Loucy (cell line): ENCODE measurements at regions not wholly inside any gene's neighbourhood (a gene's known extent, or its start where the extent isn't known, plus 50 kb on each side); places are given as distances from the start of the nearest gene placed in this dataset.

ENCODE experiments used
- H2AFZ ChIP-seq: fragments of 200-600 bp; sonication (generic); 2 replicates; pipeline ENCODE4 v1.6.0; 2016; ENCODE audit warnings: antibody characterized with exemption, mild to moderate bottlenecking, low read length, moderate library complexity
- H3F3A ChIP-seq: fragments of 200-600 bp; 2 replicates; pipeline ENCODE4 v1.6.0; 2016; ENCODE audit warnings: antibody characterized with exemption, low read depth, mild to moderate bottlenecking
- H3K27me3 ChIP-seq: fragments of 200-600 bp; sonication (generic); 2 replicates; pipeline ENCODE4 v1.6.1; 2014; ENCODE audit warnings: low read length, mild to moderate bottlenecking; ENCODE audit not compliant: insufficient read depth, poor library complexity, severe bottlenecking
- H3K36me3 ChIP-seq: fragments of 200-600 bp; sonication (generic); 2 replicates; pipeline ENCODE4 v1.6.1; 2016; ENCODE audit warnings: low read length; ENCODE audit not compliant: insufficient read depth
- H3K4me1 ChIP-seq: fragments of 200-600 bp; sonication (generic); 2 replicates; pipeline ENCODE4 v1.5.1; 2014; ENCODE audit warnings: low read length, mild to moderate bottlenecking; ENCODE audit not compliant: insufficient read depth, poor library complexity, severe bottlenecking
- H3K4me2 ChIP-seq: fragments of 200-600 bp; sonication (generic); 2 replicates; pipeline ENCODE4 v1.6.0; 2014; ENCODE audit warnings: antibody characterized with exemption, low read length, low read depth, mild to moderate bottlenecking; ENCODE audit not compliant: poor library complexity, severe bottlenecking
- H3K4me3 ChIP-seq: fragments of 200-600 bp; sonication (generic); 2 replicates; pipeline ENCODE4 v1.5.1; 2014; ENCODE audit warnings: low read length, mild to moderate bottlenecking, mixed read lengths; ENCODE audit not compliant: poor library complexity, severe bottlenecking
- H3K79me2 ChIP-seq: fragments of 200-600 bp; sonication (generic); 2 replicates; pipeline ENCODE4 v1.6.1; 2014; ENCODE audit warnings: low read length; ENCODE audit not compliant: insufficient read depth
- H3K9ac ChIP-seq: fragments of 200-600 bp; sonication (generic); 2 replicates; pipeline ENCODE4 v1.6.0; 2014; ENCODE audit warnings: mild to moderate bottlenecking, low read depth, low read length, moderate library complexity; ENCODE audit not compliant: poor library complexity, severe bottlenecking
- H3K9me2 ChIP-seq: fragments of 200-600 bp; sonication (generic); replicated peaks from 2 replicates; pipeline ENCODE4 v1.6.1; 2016; ENCODE audit warnings: low read depth, low read length, mixed read lengths
- H3K9me3 ChIP-seq: fragments of 200-600 bp; sonication (generic); 2 replicates; pipeline ENCODE4 v1.6.1; 2014; ENCODE audit warnings: mild to moderate bottlenecking, antibody characterized with exemption, low read length, low read depth; ENCODE audit not compliant: insufficient read depth
- H4K20me1 ChIP-seq: fragments of 200-600 bp; sonication (generic); 2 replicates; pipeline ENCODE4 v1.6.0; 2014; ENCODE audit warnings: antibody characterized with exemption, low read length, mild to moderate bottlenecking; ENCODE audit not compliant: insufficient read depth, poor library complexity, severe bottlenecking
- EZH2phosphoT487 ChIP-seq: fragments of 200-600 bp; IDR thresholded peaks from 2 replicates; pipeline ENCODE4 v1.6.1; 2018; ENCODE audit warnings: antibody characterized with exemption, mild to moderate bottlenecking, moderate library complexity, borderline replicate concordance
- TF ChIP-seq, protein P1 (sequence below): fragments of 200-600 bp; sonication (generic); conservative IDR thresholded peaks from 2 replicates; pipeline ENCODE4 v1.5.1; 2014; ENCODE audit warnings: mild to moderate bottlenecking, antibody characterized with exemption, low read length

GRCh38 chr5:165457859-165458481 lies 1952.6 kb downstream of the MAT2B start:
- Histone ChIP-seq H3K36me3 (no peaks in the 10 kb centered on the region), H3K79me2 (no peaks in the 10 kb centered on the region), H3K4me3 (no peak overlapping the region), H3K9me2 (no peaks in the 10 kb centered on the region), H2AFZ (no peak overlapping the region), H4K20me1 (no peaks in the 10 kb centered on the region), H3K9me3 (no peaks in the 10 kb centered on the region), H3K4me1 (no peaks in the 10 kb centered on the region), H3K9ac (no peak overlapping the region), H3K4me2 (no peak overlapping the region), H3K27me3 (no peaks in the 10 kb centered on the region), H3F3A (no peaks in the 10 kb centered on the region)
- TF ChIP-seq, protein P1, sequence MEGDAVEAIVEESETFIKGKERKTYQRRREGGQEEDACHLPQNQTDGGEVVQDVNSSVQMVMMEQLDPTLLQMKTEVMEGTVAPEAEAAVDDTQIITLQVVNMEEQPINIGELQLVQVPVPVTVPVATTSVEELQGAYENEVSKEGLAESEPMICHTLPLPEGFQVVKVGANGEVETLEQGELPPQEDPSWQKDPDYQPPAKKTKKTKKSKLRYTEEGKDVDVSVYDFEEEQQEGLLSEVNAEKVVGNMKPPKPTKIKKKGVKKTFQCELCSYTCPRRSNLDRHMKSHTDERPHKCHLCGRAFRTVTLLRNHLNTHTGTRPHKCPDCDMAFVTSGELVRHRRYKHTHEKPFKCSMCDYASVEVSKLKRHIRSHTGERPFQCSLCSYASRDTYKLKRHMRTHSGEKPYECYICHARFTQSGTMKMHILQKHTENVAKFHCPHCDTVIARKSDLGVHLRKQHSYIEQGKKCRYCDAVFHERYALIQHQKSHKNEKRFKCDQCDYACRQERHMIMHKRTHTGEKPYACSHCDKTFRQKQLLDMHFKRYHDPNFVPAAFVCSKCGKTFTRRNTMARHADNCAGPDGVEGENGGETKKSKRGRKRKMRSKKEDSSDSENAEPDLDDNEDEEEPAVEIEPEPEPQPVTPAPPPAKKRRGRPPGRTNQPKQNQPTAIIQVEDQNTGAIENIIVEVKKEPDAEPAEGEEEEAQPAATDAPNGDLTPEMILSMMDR: peak; percentile 59
- TF ChIP-seq EZH2phosphoT487: no peak

DNA sequence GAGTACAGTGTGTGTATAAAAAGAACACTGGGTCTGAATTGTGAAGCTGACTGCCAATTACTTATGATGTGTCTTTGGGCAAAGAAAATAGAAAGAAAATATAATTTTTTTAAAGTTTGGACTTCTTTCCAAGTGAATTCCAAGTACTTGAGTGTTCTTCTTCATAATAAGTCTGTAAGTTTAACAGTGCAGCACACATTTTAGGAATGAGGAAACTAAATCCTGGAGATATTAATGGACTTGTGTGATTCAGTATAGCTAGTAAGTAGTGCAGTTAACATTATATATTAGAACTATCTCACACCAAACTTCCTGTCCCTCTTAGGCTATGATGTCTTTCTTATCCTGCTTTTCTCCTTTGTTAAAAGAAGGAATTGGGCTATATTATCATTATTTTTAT lies 1953.8 kb downstream of the MAT2B start:
- Histone ChIP-seq H3K9me3 (no peaks in the 10 kb centered on the region), H3K27me3 (no peaks in the 10 kb centered on the region), H3K4me2 (no peak overlapping the region), H3K36me3 (no peaks in the 10 kb centered on the region), H3F3A (no peaks in the 10 kb centered on the region), H3K4me1 (no peaks in the 10 kb centered on the region), H2AFZ (no peak overlapping the region), H3K4me3 (no peak overlapping the region), H3K79me2 (no peaks in the 10 kb centered on the region), H4K20me1 (no peaks in the 10 kb centered on the region), H3K9me2 (no peaks in the 10 kb centered on the region), H3K9ac (no peak overlapping the region)
- TF ChIP-seq, protein P1: no peak
- TF ChIP-seq EZH2phosphoT487: no peak

- Histone ChIP-seq H3K9me2 (no peaks in the 10 kb centered on the region), H3K4me2 (no peak overlapping the region)
- no peak for TF ChIP-seq EZH2phosphoT487
- TF ChIP-seq, protein P1: no peak
Measured at GRCh38 chr5:165460911-165461310, 1955.5 kb downstream of the MAT2B start.

More at GRCh38 chr5:165460911-165461310, 1955.5 kb downstream of the MAT2B start:
- no peaks in the 10 kb centered on the region for H3K27me3 ChIP-seq
- no peak overlapping the region for H3K4me3 ChIP-seq
- H2AFZ ChIP-seq: no peak overlapping the region
- no peaks in the 10 kb centered on the region for H3K4me1 ChIP-seq
- no peaks in the 10 kb centered on the region for H4K20me1 ChIP-seq
- H3K9ac ChIP-seq: no peak overlapping the region
- no peaks in the 10 kb centered on the region for H3K9me3 ChIP-seq
- no peaks in the 10 kb centered on the region for H3K36me3 ChIP-seq
- H3F3A ChIP-seq: no peaks in the 10 kb centered on the region
- no peaks in the 10 kb centered on the region for H3K79me2 ChIP-seq
